ENCODE measurements at regions not wholly inside any gene's neighbourhood (a gene's known extent, or its start where the extent isn't known, plus 50 kb on each side); places are given as distances from the start of the nearest gene placed in this dataset.

GRCh38 chr13:47774671-47774994 lies 226.4 kb downstream of the SUCLA2 start:
- ATAC-seq, result peak; percentile 33; the same call in 2 of the 3 replicates
- Histone ChIP-seq H3K4me2 (ENCODE audit: low read depth, low read length) (no peak overlapping the region), H3K9me3 (ENCODE audit: low read length) (no peaks in the 10 kb centered on the region), H3K27ac (ENCODE audit: extremely low read length, insufficient read depth, low read length) (no peak overlapping the region), H3K4me3 (replicated peaks in 1 of 3; ENCODE audit: insufficient read depth in 1 of 3, low read depth in 2 of 3, low read length in 3 of 3) (no peak overlapping the region), H3K4me1 (ENCODE audit: insufficient read depth, low read length) (no peaks in the 10 kb centered on the region), H3K27me3 (ENCODE audit: control insufficient read depth in 1 of 2, insufficient read depth in 2 of 2, low read length in 2 of 2) (no peaks in the 10 kb centered on the region), H3K9ac (ENCODE audit: insufficient read depth, low read depth, low read length) (no peak overlapping the region), H3K36me3 (replicated peaks in 1 of 2; ENCODE audit: control insufficient read depth in 1 of 2, insufficient read depth in 2 of 2, low read length in 2 of 2) (no peaks in the 10 kb centered on the region), H4K20me1 (ENCODE audit: insufficient read depth, low read length) (no peaks in the 10 kb centered on the region), H2AFZ (ENCODE audit: low read length) (no peak overlapping the region), H3K79me2 (ENCODE audit: insufficient read depth, low read length) (no peaks in the 10 kb centered on the region)
- ChIA-PET POLR2A (no interaction called here), CTCF (ENCODE audit: low intra/inter-chr PET ratio, low total read pairs) (interaction anchor here (0.7 to 2.3 kb wide), 2 partner anchors 801 to 943 kb away, joined by 3 to 15 read pairs; no protein-coding TSS in a partner anchor)
- no peak for FAIRE-seq
- no peak for DNase-seq (ENCODE audit: low spot score)
- in situ Hi-C loops (cut with HindIII; ENCODE audit: extremely low pct_ligation_motif_present, low pct_unique_long_range_greater_than_20kb) (loop anchor here (10.0 to 25.0 kb wide), 2 partner anchors 800 to 937 kb away; no protein-coding TSS in a partner anchor), intact Hi-C loops (cut with micrococcal nuclease; ENCODE audit: unreplicated experiment) (loop anchor here (1.0 to 10.0 kb wide), 3 partner anchors 180 to 944 kb away; no protein-coding TSS in a partner anchor)
- no TSS peak for BruUV-seq (replicated peaks)
- TF ChIP-seq ZNF75D (CRISPR knock-in tag; IDR thresholded peaks at IDR 0.05; ENCODE audit: borderline replicate concordance) (no peak), NFKB2 (CRISPR knock-in tag; IDR thresholded peaks at IDR 0.05; ENCODE audit: borderline replicate concordance) (no peak), ATF5 (CRISPR knock-in tag; IDR thresholded peaks at IDR 0.05; ENCODE audit: low read depth) (no peak), SP4 (CRISPR knock-in tag; IDR thresholded peaks at IDR 0.05) (no peak), ZNF776 (CRISPR knock-in tag; IDR thresholded peaks at IDR 0.05) (no peak), ETV6 (CRISPR knock-in tag; conservative IDR thresholded peaks at IDR 0.05) (no peak), ZNF253 (CRISPR knock-in tag; IDR thresholded peaks at IDR 0.05; ENCODE audit: borderline replicate concordance) (no peak), EP300 (IDR thresholded peaks at IDR 0.05; ENCODE audit: low read depth in 2 of 2, low read length in 2 of 2) (no peak), EP300 (CRISPR knock-in tag; IDR thresholded peaks at IDR 0.05; ENCODE audit: borderline replicate concordance) (no peak), ZNF232 (CRISPR knock-in tag; IDR thresholded peaks at IDR 0.05; ENCODE audit: borderline replicate concordance) (no peak)

All from HepG2 (cell line).